Nephron progenitor cell (in vitro differentiated cells): ENCODE measurements at regions not wholly inside any gene's neighbourhood (a gene's known extent, or its start where the extent isn't known, plus 50 kb on each side); places are given as distances from the start of the nearest gene placed in this dataset.

ENCODE experiments used
- DNase-seq: peaks from one replicate; pipeline ENCODE4 v3.0.0; 2021
- H3K27ac Mint-ChIP-seq: 2 replicates; pipeline ENCODE4 v1.8.0; 2021; ENCODE audit warnings: mild to moderate bottlenecking, moderate library complexity, mixed read lengths
- H3K27me3 Mint-ChIP-seq: 2 replicates; pipeline ENCODE4 v1.8.0; 2021; ENCODE audit warnings: mild to moderate bottlenecking, low read depth, mixed read lengths; ENCODE audit not compliant: poor library complexity
- H3K36me3 Mint-ChIP-seq: 2 replicates; pipeline ENCODE4 v1.8.0; 2021; ENCODE audit warnings: low read depth, mixed read lengths
- H3K4me1 Mint-ChIP-seq: 2 replicates; pipeline ENCODE4 v1.8.0; 2021; ENCODE audit warnings: mixed read lengths
- H3K4me3 Mint-ChIP-seq: 2 replicates; pipeline ENCODE4 v1.8.0; 2021; ENCODE audit warnings: mild to moderate bottlenecking, moderate library complexity, mixed read lengths
- H3K9me3 Mint-ChIP-seq: 2 replicates; pipeline ENCODE4 v1.8.0; 2021; ENCODE audit warnings: mild to moderate bottlenecking, moderate library complexity, mixed read lengths
- CTCF ChIP-seq: fragments of 200-600 bp; sonication (generic); IDR thresholded peaks from 2 replicates; pipeline ENCODE4 v1.5.0; 2021; ENCODE audit warnings: antibody characterized with exemption

- Mint-ChIP-seq H3K9me3 (no peaks in the 10 kb centered on the region), H3K36me3 (no peaks in the 10 kb centered on the region), H3K27ac (no peak overlapping the region), H3K4me3 (no peak overlapping the region), H3K4me1 (no peaks in the 10 kb centered on the region), H3K27me3 (peaks cover 20% of the 10 kb centered on the region)
- no peak for TF ChIP-seq CTCF
- no peak for DNase-seq
These were observed 247.1 kb downstream of the SPTSSA start for GRCh38 chr14:34214961-34215360.

- H3K4me1 Mint-ChIP-seq, result no peaks in the 10 kb centered on the region
- no peaks in the 10 kb centered on the region for H3K36me3 Mint-ChIP-seq
- no peak for DNase-seq
- H3K4me3 Mint-ChIP-seq, result no peak overlapping the region
- no peak overlapping the region for H3K27ac Mint-ChIP-seq
- peaks cover 20% of the 10 kb centered on the region for H3K27me3 Mint-ChIP-seq
- H3K9me3 Mint-ChIP-seq, result no peaks in the 10 kb centered on the region
- TF ChIP-seq CTCF, result no peak
These were observed 248.7 kb downstream of the SPTSSA start for GRCh38 chr14:34213332-34213731.

- Mint-ChIP-seq H3K9me3 (no peaks in the 10 kb centered on the region), H3K27ac (no peak overlapping the region), H3K27me3 (peaks cover 20% of the 10 kb centered on the region), H3K4me3 (no peak overlapping the region), H3K36me3 (no peaks in the 10 kb centered on the region), H3K4me1 (no peaks in the 10 kb centered on the region)
- no peak for TF ChIP-seq CTCF
- no peak for DNase-seq
These were observed 249.7 kb downstream of the SPTSSA start for GRCh38 chr14:34212172-34212929.

- Mint-ChIP-seq H3K27me3 (peaks cover 20% of the 10 kb centered on the region), H3K27ac (no peak overlapping the region), H3K4me3 (no peak overlapping the region), H3K4me1 (no peaks in the 10 kb centered on the region), H3K36me3 (no peaks in the 10 kb centered on the region), H3K9me3 (no peaks in the 10 kb centered on the region)
- no peak for TF ChIP-seq CTCF
- no peak for DNase-seq
These were observed 250.3 kb downstream of the SPTSSA start for GRCh38 chr14:34211732-34212131.

GRCh38 chr14:34208532-34208931 lies 253.5 kb downstream of the SPTSSA start:
- Mint-ChIP-seq H3K4me1 (no peaks in the 10 kb centered on the region), H3K9me3 (peaks cover 15% of the 10 kb centered on the region), H3K36me3 (no peaks in the 10 kb centered on the region), H3K4me3 (no peak overlapping the region), H3K27ac (no peak overlapping the region), H3K27me3 (peaks cover 8% of the 10 kb centered on the region)
- TF ChIP-seq CTCF, result no peak
- no peak for DNase-seq

- Mint-ChIP-seq H3K9me3 (peaks cover 15% of the 10 kb centered on the region), H3K27ac (no peak overlapping the region), H3K4me1 (no peaks in the 10 kb centered on the region), H3K36me3 (no peaks in the 10 kb centered on the region), H3K4me3 (no peak overlapping the region), H3K27me3 (peaks cover 6% of the 10 kb centered on the region)
- no peak for TF ChIP-seq CTCF
- DNase-seq, result no peak
These were observed 254.9 kb upstream of the EGLN3 start for GRCh38 chr14:34205799-34206198.
